ENCODE measurements at regions not wholly inside any gene's neighbourhood (a gene's known extent, or its start where the extent isn't known, plus 50 kb on each side); places are given as distances from the start of the nearest gene placed in this dataset.

- Mint-ChIP-seq H3K4me1 (no peaks in the 10 kb centered on the region), H3K4me3 (no peak overlapping the region), H3K27me3 (no peaks in the 10 kb centered on the region), H3K27ac (no peak overlapping the region), H3K9me3 (ENCODE audit: low read depth) (no peaks in the 10 kb centered on the region), H3K36me3 (ENCODE audit: low read depth) (no peaks in the 10 kb centered on the region)
- ChIA-PET CTCF (no interaction called here), POLR2A (no interaction called here)
- no peak for DNase-seq
- no peak for ATAC-seq
- intact Hi-C loops (cut with DNase I, micrococcal nuclease), result no loop called here
Observed at GRCh38 chr13:97640268-97640667, 206.3 kb downstream of the RAP2A start.

DNA sequence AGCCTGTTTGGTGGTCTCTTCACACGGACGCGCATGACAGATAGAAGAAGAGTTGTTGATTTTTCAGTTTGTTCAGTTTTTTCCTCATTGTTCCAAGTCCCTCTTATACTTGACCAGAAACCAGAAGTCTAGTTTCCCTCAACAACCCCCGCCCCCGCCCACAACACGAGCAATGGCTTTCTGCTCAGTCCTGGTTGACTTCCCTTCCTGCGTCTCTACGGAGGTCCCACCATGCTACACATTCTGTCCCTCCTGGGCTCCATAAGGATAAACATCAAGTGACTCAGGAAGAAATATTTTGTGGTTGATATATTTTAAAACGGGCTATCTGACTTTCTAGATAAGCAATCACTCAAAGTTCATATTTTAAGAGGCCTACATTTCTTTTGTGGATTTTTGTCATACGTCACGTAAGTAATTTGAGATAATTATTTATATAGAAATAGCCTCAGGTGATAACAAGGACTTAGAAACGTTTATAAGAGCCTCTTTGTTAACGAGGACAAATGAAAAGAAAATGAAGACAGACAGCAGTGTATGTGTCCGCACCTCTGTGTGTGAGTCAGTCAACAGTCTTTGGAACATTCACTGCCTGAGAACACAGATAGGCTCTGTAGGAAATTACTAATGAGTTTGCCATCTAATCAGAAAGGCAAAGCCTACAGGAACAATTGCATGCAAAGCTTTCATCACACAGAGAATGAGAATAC, 214.4 kb downstream of the RAP2A start:
- Mint-ChIP-seq H3K4me3 (no peak overlapping the region), H3K9me3 (ENCODE audit: low read depth) (no peaks in the 10 kb centered on the region), H3K36me3 (ENCODE audit: low read depth) (no peaks in the 10 kb centered on the region), H3K4me1 (no peaks in the 10 kb centered on the region), H3K27ac (no peak overlapping the region), H3K27me3 (peaks cover 9% of the 10 kb centered on the region)
- intact Hi-C loops (cut with DNase I, micrococcal nuclease), result no loop called here
- ChIA-PET CTCF (no interaction called here), POLR2A (no interaction called here)
- DNase-seq, result no peak
- no peak for ATAC-seq

GRCh38 chr13:97648881-97649224, 214.9 kb downstream of the RAP2A start:
- Mint-ChIP-seq H3K9me3 (ENCODE audit: low read depth) (no peaks in the 10 kb centered on the region), H3K4me1 (no peaks in the 10 kb centered on the region), H3K4me3 (no peak overlapping the region), H3K27me3 (peaks cover 9% of the 10 kb centered on the region), H3K27ac (no peak overlapping the region), H3K36me3 (ENCODE audit: low read depth) (no peaks in the 10 kb centered on the region)
- POLR2A ChIA-PET, result no interaction called here
- intact Hi-C loops (cut with DNase I, micrococcal nuclease), result no loop called here
- ATAC-seq (no peak), DNase-seq (no peak)
- CTCF ChIA-PET, result no interaction called here

DNA sequence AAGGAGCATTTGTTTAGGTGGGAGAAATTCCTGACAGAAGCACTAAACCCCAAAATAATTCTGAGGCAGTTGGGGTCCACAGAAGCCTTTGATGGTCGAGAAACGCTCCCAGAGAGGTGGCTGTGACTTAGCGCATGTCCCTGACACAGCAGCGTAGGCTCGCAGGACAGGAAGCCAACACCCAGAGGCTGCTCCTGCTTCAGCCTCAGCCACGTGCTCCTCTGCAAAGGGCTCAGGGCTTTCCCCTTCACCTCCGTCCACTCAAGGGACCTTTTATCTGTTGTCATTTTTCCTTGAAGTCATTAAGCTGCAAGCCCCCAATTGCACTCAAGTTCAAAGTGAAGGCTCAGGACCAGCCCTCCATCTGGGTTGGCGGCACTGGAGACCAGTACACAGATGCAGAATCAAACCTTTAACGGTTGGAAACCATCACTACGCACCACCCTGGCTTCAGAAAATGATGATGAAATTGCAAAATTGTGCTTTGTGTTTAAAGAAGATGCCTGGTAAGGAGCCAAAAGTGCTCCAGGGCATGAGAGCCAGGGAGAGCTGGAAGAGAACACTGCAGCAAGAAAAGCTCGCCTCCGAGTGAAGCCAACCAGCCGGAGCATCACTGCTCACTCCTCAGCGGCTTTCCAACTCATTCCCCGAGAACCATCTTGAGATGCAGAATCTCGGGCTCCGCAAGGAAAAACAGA, 219.6 kb downstream of the RAP2A start:
- H3K9me3 Mint-ChIP-seq (ENCODE audit: low read depth), result no peaks in the 10 kb centered on the region
- ChIA-PET CTCF (no interaction called here), POLR2A (no interaction called here)
- no peak overlapping the region for H3K27ac Mint-ChIP-seq
- H3K36me3 Mint-ChIP-seq (ENCODE audit: low read depth), result no peaks in the 10 kb centered on the region
- ATAC-seq (no peak), DNase-seq (no peak)
- intact Hi-C loops (cut with DNase I, micrococcal nuclease), result no loop called here
- no peak overlapping the region for H3K4me3 Mint-ChIP-seq
- no peaks in the 10 kb centered on the region for H3K4me1 Mint-ChIP-seq
- H3K27me3 Mint-ChIP-seq, result peaks cover 8% of the 10 kb centered on the region

- DNase-seq (no peak), ATAC-seq (no peak)
- POLR2A ChIA-PET, result no interaction called here
- CTCF ChIA-PET, result no interaction called here
- no peaks in the 10 kb centered on the region for H3K4me1 Mint-ChIP-seq
- intact Hi-C loops (cut with DNase I, micrococcal nuclease), result no loop called here
- H3K4me3 Mint-ChIP-seq, result no peak overlapping the region
- no peaks in the 10 kb centered on the region for H3K36me3 Mint-ChIP-seq (ENCODE audit: low read depth)
- H3K27ac Mint-ChIP-seq, result no peak overlapping the region
- H3K27me3 Mint-ChIP-seq, result peaks cover 8% of the 10 kb centered on the region
- H3K9me3 Mint-ChIP-seq (ENCODE audit: low read depth), result no peaks in the 10 kb centered on the region
Observed at GRCh38 chr13:97654236-97654635, 220.3 kb downstream of the RAP2A start.

GRCh38 chr13:97658556-97658955, 224.6 kb downstream of the RAP2A start:
- Mint-ChIP-seq H3K27ac (no peak overlapping the region), H3K36me3 (ENCODE audit: low read depth) (no peaks in the 10 kb centered on the region), H3K27me3 (peaks cover 19% of the 10 kb centered on the region), H3K4me1 (no peaks in the 10 kb centered on the region), H3K4me3 (no peak overlapping the region), H3K9me3 (ENCODE audit: low read depth) (no peaks in the 10 kb centered on the region)
- CTCF ChIA-PET, result no interaction called here
- no peak for ATAC-seq
- intact Hi-C loops (cut with DNase I, micrococcal nuclease), result no loop called here
- DNase-seq, result no peak
- POLR2A ChIA-PET, result no interaction called here

GRCh38 chr13:97659602-97660001, 225.6 kb downstream of the RAP2A start:
- no peak for DNase-seq

DNA sequence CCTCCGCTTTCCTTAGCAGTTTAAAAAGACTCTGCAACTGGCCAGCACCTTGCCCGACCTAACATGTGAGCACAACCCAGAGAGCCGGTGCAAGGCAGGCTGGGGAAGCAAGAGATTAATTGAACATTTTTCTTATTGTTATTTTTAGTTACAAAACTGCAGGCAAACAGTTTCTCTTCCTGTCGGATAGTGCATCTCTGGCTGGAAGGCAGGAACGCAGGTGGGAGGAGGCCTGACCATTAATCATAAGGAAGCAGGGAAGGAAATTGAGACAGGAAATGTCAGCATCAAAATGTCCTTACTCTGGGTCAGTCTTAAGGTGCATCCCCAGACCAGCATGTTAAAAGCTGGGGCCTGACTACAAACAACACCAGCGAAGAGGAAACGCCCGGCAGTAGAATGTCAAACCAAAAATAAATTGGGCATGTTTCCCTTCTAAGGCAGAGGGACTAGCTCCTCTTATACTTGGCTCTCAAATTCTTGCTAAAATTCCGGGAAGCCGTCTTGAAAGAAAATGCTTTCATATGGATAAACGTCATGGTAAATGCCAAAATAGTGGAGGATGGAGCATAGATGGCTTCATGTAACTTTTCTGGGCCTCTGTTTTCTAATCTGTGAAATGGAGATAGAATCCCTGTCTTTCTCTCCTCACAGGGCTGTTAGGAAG, 226.8 kb downstream of the RAP2A start:
- H3K27me3 Mint-ChIP-seq, result peaks cover 19% of the 10 kb centered on the region
- H3K9me3 Mint-ChIP-seq (ENCODE audit: low read depth), result no peaks in the 10 kb centered on the region
- no peaks in the 10 kb centered on the region for H3K4me1 Mint-ChIP-seq
- POLR2A ChIA-PET, result no interaction called here
- no peak overlapping the region for H3K27ac Mint-ChIP-seq
- ATAC-seq, result no peak
- DNase-seq, result no peak
- no peak overlapping the region for H3K4me3 Mint-ChIP-seq
- H3K36me3 Mint-ChIP-seq (ENCODE audit: low read depth), result no peaks in the 10 kb centered on the region
- CTCF ChIA-PET, result no interaction called here
- intact Hi-C loops (cut with DNase I, micrococcal nuclease), result no loop called here

More at GRCh38 chr13:97659602-97660001, 225.6 kb downstream of the RAP2A start:
- POLR2A ChIA-PET, result no interaction called here
- peaks cover 19% of the 10 kb centered on the region for H3K27me3 Mint-ChIP-seq
- no peak overlapping the region for H3K27ac Mint-ChIP-seq
- H3K36me3 Mint-ChIP-seq (ENCODE audit: low read depth), result no peaks in the 10 kb centered on the region
- CTCF ChIA-PET, result no interaction called here
- no peaks in the 10 kb centered on the region for H3K4me1 Mint-ChIP-seq
- no peak overlapping the region for H3K4me3 Mint-ChIP-seq
- H3K9me3 Mint-ChIP-seq (ENCODE audit: low read depth), result no peaks in the 10 kb centered on the region
- intact Hi-C loops (cut with DNase I, micrococcal nuclease), result no loop called here
- no peak for ATAC-seq

DNA sequence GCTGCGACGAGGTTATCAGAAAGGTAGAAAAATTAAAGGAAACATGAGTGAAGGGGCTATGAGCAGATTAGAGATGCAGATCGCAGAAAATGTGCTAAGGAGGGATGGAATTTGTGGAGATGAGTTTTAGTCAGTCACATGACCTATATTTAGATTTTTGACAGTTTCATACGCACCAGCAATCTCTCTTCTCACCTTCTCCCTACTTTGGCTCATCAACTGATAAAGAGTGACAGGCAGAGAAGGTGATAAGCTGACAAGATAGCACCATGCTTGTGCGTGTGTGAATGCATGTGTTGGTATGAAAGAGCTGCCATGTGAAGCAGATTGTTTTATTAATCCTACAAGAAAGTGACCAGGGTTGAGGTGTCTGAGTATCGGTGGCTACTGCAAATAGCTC, 252.6 kb downstream of the RAP2A start:
- DNase-seq (no peak), ATAC-seq (no peak)
- Mint-ChIP-seq H3K27me3 (peaks cover 6% of the 10 kb centered on the region), H3K9me3 (ENCODE audit: low read depth) (no peaks in the 10 kb centered on the region), H3K4me1 (no peaks in the 10 kb centered on the region), H3K4me3 (no peak overlapping the region), H3K27ac (no peak overlapping the region), H3K36me3 (ENCODE audit: low read depth) (no peaks in the 10 kb centered on the region)
- intact Hi-C loops (cut with DNase I, micrococcal nuclease), result no loop called here
- ChIA-PET POLR2A (no interaction called here), CTCF (no interaction called here)

GRCh38 chr13:97692628-97693027, 258.7 kb downstream of the RAP2A start:
- POLR2A ChIA-PET, result no interaction called here
- DNase-seq (no peak), ATAC-seq (no peak)
- H3K4me3 Mint-ChIP-seq, result no peak overlapping the region
- H3K36me3 Mint-ChIP-seq (ENCODE audit: low read depth), result no peaks in the 10 kb centered on the region
- H3K27ac Mint-ChIP-seq, result no peak overlapping the region
- H3K4me1 Mint-ChIP-seq, result no peaks in the 10 kb centered on the region
- CTCF ChIA-PET, result no interaction called here
- peaks cover 2% of the 10 kb centered on the region for H3K9me3 Mint-ChIP-seq (ENCODE audit: low read depth)
- H3K27me3 Mint-ChIP-seq, result peaks cover 10% of the 10 kb centered on the region
- intact Hi-C loops (cut with DNase I, micrococcal nuclease), result no loop called here

DNA sequence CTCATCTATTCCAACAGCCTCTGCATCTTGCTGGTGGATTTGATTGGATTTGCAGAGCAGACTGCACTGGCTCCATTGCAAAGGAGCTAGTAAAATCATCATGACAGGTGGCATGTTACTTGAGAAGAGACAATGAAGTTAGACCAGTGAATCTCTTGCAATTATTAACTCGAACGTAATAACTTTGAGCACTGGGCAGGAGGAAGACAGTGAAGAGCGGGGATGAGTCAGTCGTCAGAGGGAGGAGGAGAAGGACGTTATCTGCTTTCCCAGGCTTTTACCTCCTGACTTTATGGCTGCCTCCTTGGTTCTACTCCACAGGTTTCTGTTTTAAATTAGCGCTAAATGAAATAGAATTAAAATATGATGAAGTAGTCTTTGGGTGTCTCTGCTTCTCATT, 257.8 kb upstream of the IPO5 start:
- CTCF ChIA-PET, result no interaction called here
- no peak for DNase-seq
- H3K4me1 Mint-ChIP-seq, result no peaks in the 10 kb centered on the region
- peaks cover 2% of the 10 kb centered on the region for H3K9me3 Mint-ChIP-seq (ENCODE audit: low read depth)
- ATAC-seq, result no peak
- H3K27me3 Mint-ChIP-seq, result peaks cover 14% of the 10 kb centered on the region
- POLR2A ChIA-PET, result no interaction called here
- H3K27ac Mint-ChIP-seq, result no peak overlapping the region
- no peaks in the 10 kb centered on the region for H3K36me3 Mint-ChIP-seq (ENCODE audit: low read depth)
- intact Hi-C loops (cut with DNase I, micrococcal nuclease), result no loop called here
- no peak overlapping the region for H3K4me3 Mint-ChIP-seq

DNA sequence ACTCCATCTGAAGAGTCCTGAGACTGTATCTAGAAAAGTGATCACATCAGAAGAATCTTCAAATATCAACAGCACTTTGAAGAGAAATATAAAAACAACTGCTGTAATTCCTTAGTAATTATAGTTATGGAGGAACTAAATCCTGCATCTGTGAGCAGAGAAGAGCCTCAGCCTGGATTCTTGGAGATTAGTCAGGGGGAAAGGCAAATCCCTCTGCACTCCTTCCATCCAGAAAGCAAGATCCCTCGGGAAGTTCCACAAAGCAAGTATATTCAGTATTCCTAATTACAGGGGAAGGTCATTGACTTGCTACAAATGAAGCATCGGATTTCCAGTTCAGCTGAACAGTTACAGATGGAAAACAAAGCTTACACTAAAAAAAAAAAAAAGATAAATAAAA, 256.6 kb upstream of the IPO5 start:
- POLR2A ChIA-PET, result no interaction called here
- no peaks in the 10 kb centered on the region for H3K36me3 Mint-ChIP-seq (ENCODE audit: low read depth)
- no peak overlapping the region for H3K4me3 Mint-ChIP-seq
- intact Hi-C loops (cut with DNase I, micrococcal nuclease), result no loop called here
- H3K9me3 Mint-ChIP-seq (ENCODE audit: low read depth), result peaks cover 2% of the 10 kb centered on the region
- peaks cover 10% of the 10 kb centered on the region for H3K27me3 Mint-ChIP-seq
- CTCF ChIA-PET, result no interaction called here
- H3K4me1 Mint-ChIP-seq, result no peaks in the 10 kb centered on the region
- ATAC-seq, result no peak
- DNase-seq, result no peak
- no peak overlapping the region for H3K27ac Mint-ChIP-seq

Data from activated CD4-positive, alpha-beta T cell treated with anti-CD3 and anti-CD28 coated beads for 36 hours (primary cell).